ENCODE measurements at regions not wholly inside any gene's neighbourhood (a gene's known extent, or its start where the extent isn't known, plus 50 kb on each side); places are given as distances from the start of the nearest gene placed in this dataset.

DNA sequence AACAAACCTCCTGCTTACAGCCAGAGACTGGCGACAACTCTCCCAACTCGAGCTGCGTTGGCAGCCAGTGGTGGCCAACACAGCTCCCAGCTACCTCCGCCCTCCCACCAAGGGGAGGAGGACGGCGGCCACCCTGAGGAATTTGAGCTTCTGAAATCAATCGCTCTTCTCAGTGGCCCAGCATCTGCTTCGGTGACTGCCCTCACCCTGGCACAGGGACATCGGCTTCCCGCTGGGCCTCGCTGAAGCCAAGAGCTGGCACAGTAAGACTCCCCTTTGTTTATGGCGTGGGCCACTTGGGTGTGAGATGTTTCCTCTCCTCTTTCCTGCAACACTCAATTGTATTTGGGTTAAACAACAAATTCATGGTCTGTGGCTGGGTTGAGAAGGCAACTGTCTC is 136.2 kb downstream of the ZBTB18 start:
- CTCF ChIA-PET, result no interaction called here
- H3K9me3 ChIP-seq (ENCODE audit: insufficient read depth, low read depth), result no peaks in the 10 kb centered on the region
- BruUV-seq (replicated peaks), result no TSS peak
- H3K27ac ChIP-seq, result no peak overlapping the region
- H3K4me3 ChIP-seq, result no peak overlapping the region
- no peaks in the 10 kb centered on the region for H3K27me3 ChIP-seq (ENCODE audit: insufficient read depth, low read depth)
- no peak overlapping the region for H3K4me2 ChIP-seq
- H3K36me3 ChIP-seq (ENCODE audit: low read depth), result no peaks in the 10 kb centered on the region
- intact Hi-C loops (cut with micrococcal nuclease; ENCODE audit: unreplicated experiment), result no loop called here
- TF ChIP-seq, protein P1, sequence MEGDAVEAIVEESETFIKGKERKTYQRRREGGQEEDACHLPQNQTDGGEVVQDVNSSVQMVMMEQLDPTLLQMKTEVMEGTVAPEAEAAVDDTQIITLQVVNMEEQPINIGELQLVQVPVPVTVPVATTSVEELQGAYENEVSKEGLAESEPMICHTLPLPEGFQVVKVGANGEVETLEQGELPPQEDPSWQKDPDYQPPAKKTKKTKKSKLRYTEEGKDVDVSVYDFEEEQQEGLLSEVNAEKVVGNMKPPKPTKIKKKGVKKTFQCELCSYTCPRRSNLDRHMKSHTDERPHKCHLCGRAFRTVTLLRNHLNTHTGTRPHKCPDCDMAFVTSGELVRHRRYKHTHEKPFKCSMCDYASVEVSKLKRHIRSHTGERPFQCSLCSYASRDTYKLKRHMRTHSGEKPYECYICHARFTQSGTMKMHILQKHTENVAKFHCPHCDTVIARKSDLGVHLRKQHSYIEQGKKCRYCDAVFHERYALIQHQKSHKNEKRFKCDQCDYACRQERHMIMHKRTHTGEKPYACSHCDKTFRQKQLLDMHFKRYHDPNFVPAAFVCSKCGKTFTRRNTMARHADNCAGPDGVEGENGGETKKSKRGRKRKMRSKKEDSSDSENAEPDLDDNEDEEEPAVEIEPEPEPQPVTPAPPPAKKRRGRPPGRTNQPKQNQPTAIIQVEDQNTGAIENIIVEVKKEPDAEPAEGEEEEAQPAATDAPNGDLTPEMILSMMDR (conservative IDR thresholded peaks at IDR 0.05), result no peak
- TF ChIP-seq EZH2 (IDR thresholded peaks at IDR 0.05; ENCODE audit: low read depth), result no peak
- no peaks in the 10 kb centered on the region for H3K4me1 ChIP-seq (replicated peaks; ENCODE audit: insufficient read depth)
- no peak for DNase-seq
- no peaks in the 10 kb centered on the region for H4K20me1 ChIP-seq (ENCODE audit: insufficient read depth)
- H3K79me2 ChIP-seq (ENCODE audit: low read depth), result no peaks in the 10 kb centered on the region
- no peaks in the 10 kb centered on the region for H3F3A ChIP-seq (ENCODE audit: insufficient read depth, low read depth)
- POLR2A ChIA-PET (ENCODE audit: unreplicated experiment), result no interaction called here
- H2AFZ ChIP-seq, result no peak overlapping the region
- H3K9me2 ChIP-seq (ENCODE audit: insufficient read depth), result no peaks in the 10 kb centered on the region

DNA sequence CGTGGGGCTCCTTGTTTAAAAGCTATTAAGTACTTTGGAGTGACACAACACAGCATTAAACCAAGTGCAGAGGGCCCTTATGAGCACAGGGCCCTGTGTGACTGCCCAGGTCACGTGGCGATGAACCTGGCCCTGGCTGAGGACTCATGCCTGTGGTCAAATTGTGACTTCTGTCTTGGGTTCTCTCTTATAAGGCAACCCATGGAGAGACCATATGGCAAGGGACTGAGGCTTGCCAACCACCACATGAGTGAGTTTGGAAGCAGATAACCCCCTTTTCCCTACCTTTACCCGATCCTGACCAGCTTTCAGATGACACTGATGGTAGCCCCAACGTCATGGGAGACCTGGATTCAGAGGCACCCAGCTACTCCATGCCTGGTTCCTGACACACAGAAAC is 140.5 kb downstream of the ZBTB18 start:
- Histone ChIP-seq H3K4me3 (no peak overlapping the region), H3K4me1 (replicated peaks; ENCODE audit: insufficient read depth) (no peaks in the 10 kb centered on the region), H3K27ac (no peak overlapping the region), H4K20me1 (ENCODE audit: insufficient read depth) (no peaks in the 10 kb centered on the region), H3F3A (ENCODE audit: insufficient read depth, low read depth) (no peaks in the 10 kb centered on the region), H3K79me2 (ENCODE audit: low read depth) (no peaks in the 10 kb centered on the region), H3K9me2 (ENCODE audit: insufficient read depth) (no peaks in the 10 kb centered on the region), H3K36me3 (ENCODE audit: low read depth) (no peaks in the 10 kb centered on the region), H3K9me3 (ENCODE audit: insufficient read depth, low read depth) (no peaks in the 10 kb centered on the region), H3K4me2 (no peak overlapping the region), H2AFZ (no peak overlapping the region), H3K27me3 (ENCODE audit: insufficient read depth, low read depth) (no peaks in the 10 kb centered on the region)
- TF ChIP-seq EZH2 (IDR thresholded peaks at IDR 0.05; ENCODE audit: low read depth), result no peak
- TF ChIP-seq, protein P1 (conservative IDR thresholded peaks at IDR 0.05), result no peak
- BruUV-seq (replicated peaks), result no TSS peak
- CTCF ChIA-PET, result no interaction called here
- DNase-seq, result no peak
- POLR2A ChIA-PET (ENCODE audit: unreplicated experiment), result no interaction called here
- intact Hi-C loops (cut with micrococcal nuclease; ENCODE audit: unreplicated experiment), result no loop called here

DNA sequence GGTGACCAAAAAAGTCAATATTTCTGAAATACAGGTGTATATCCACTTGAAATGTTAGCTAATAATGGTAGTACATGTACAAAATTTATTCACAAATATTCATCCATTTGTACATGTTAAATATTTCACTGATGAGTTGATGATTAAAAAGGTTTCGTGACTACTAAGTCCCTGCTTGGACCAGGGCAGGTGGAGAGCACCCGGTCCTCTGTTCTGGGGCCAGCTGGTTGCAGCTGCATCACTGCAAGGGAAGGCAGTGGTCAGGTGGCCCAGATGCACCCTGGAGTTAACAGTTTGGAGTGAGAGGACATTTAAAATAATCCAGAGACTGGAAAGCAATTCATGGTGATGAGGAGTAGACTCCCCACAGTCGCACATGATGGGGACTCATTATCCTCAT is 141.2 kb downstream of the ZBTB18 start:
- H3K27me3 ChIP-seq (ENCODE audit: insufficient read depth, low read depth), result no peaks in the 10 kb centered on the region
- ChIA-PET CTCF (no interaction called here), POLR2A (ENCODE audit: unreplicated experiment) (no interaction called here)
- no peak overlapping the region for H3K4me3 ChIP-seq
- H3K4me2 ChIP-seq, result no peak overlapping the region
- DNase-seq, result no peak
- no peak for TF ChIP-seq EZH2 (IDR thresholded peaks at IDR 0.05; ENCODE audit: low read depth)
- TF ChIP-seq, protein P1 (conservative IDR thresholded peaks at IDR 0.05), result no peak
- no peaks in the 10 kb centered on the region for H3K9me3 ChIP-seq (ENCODE audit: insufficient read depth, low read depth)
- H3K4me1 ChIP-seq (replicated peaks; ENCODE audit: insufficient read depth), result 0 out of 2 replicates have a peak, but pooled peaks cover 3% of the 10 kb centered on the region
- intact Hi-C loops (cut with micrococcal nuclease; ENCODE audit: unreplicated experiment), result no loop called here
- H3F3A ChIP-seq (ENCODE audit: insufficient read depth, low read depth), result no peaks in the 10 kb centered on the region
- H3K36me3 ChIP-seq (ENCODE audit: low read depth), result no peaks in the 10 kb centered on the region
- BruUV-seq (replicated peaks), result no TSS peak
- H4K20me1 ChIP-seq (ENCODE audit: insufficient read depth), result no peaks in the 10 kb centered on the region
- no peaks in the 10 kb centered on the region for H3K9me2 ChIP-seq (ENCODE audit: insufficient read depth)
- H2AFZ ChIP-seq, result no peak overlapping the region
- no peaks in the 10 kb centered on the region for H3K79me2 ChIP-seq (ENCODE audit: low read depth)
- H3K27ac ChIP-seq, result no peak overlapping the region

All from PC-9 (cell line).